GM21619 (cell line): ENCODE measurements at regions not wholly inside any gene's neighbourhood (a gene's known extent, or its start where the extent isn't known, plus 50 kb on each side); places are given as distances from the start of the nearest gene placed in this dataset.
"Not testable (repeated sequence)": the region's sequence is repeated elsewhere in the genome, so short reads cannot be mapped to it uniquely, and the experiment has no call there.

ENCODE experiments used
- ATAC-seq: cut with Tn5 transposase; IDR thresholded peaks from one replicate; pipeline ENCODE4 v1.9.1; 2021; ENCODE audit not compliant: unreplicated experiment

DNA sequence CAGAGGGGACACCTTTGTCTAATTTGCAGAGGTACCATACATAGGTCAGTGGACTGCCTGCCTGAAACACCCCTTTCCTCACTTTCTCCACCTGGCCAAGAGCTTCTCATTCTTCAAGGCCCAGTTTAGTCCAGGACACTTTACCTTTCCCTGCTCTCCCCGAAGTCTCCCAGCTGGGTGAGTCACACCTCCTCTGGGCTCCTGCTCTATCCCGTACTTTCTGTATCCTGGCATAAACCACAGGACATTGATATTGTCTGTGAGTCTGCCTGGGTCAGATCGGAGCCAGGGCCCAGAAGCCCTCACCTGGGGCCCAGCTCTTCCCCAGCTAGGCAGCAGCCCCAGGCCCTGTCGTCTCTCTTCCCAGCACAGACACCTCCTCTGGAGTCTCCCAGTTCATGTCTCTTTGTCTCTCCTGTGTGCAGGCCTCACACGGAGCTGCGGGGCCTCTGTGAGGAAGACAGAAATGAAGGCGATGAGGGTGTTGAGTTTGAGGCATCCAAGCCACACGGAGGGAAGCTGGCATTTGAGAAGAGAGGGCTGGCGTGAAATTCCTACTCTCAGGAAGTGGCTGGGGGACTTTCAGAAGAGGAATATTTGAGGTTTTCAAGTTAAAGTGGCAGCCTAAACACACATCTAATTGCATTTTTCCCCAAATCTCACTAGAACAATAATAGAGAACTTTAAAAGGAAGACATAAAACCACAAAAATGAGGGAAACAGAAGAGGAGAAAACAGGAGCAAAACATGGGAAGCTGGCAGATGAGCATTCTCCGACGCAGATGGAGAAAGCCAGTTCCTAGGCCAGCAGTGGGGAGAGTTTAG, 79.6 kb upstream of the LAPTM4A start:
- ATAC-seq: no peak

- ATAC-seq: no peak
These were observed 78.7 kb upstream of the LAPTM4A start for GRCh38 chr2:20130160-20130560.

- ATAC-seq: no peak
These were observed 78.1 kb upstream of the LAPTM4A start for GRCh38 chr2:20129331-20130159.

GRCh38 chr2:20128506-20129330, 77.3 kb upstream of the LAPTM4A start:
- no peak for ATAC-seq

DNA sequence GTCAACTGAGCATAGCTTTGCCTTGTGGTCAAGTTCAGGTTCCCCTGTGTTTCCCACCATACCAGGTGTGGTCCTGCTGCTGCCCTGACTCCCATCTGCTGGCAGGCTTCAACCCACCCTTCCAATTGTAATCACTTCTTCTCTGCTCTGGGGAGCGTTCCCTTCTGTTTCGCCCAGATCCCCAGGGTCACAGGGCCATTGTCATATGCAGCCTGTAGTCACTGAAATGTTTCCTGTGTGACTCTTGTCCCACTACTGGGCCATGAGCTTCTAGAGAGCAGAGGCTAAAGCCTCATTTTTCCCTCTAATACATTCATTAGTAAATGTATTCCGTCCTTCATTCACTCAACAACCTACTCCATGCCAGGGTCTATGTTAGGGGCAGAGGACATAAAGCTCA, 75.0 kb upstream of the LAPTM4A start:
- no peak for ATAC-seq

DNA sequence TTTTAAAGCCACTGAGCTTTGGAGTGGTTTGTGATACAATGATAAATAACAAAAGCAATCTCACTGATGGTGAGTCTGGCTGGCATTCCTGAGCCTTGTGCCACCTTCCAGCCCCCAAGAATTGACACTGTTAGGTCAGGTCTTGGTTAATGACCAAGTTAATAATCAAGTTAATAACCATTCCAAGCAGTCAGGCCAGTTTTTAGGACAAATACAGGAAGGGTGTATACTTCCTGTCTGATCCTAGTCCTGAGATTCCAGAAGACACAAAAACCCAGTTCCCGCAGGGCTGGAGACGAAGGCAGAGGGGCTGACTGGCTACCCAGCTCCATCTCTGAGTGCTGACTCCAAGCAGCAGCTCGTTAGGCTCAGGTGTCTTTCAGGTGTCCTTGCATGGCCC, 74.6 kb upstream of the LAPTM4A start:
- no peak for ATAC-seq

GRCh38 chr2:20125616-20126015, 74.2 kb upstream of the LAPTM4A start:
- no peak for ATAC-seq

- ATAC-seq: no peak
These were observed 73.7 kb upstream of the LAPTM4A start for GRCh38 chr2:20125164-20125563.

DNA sequence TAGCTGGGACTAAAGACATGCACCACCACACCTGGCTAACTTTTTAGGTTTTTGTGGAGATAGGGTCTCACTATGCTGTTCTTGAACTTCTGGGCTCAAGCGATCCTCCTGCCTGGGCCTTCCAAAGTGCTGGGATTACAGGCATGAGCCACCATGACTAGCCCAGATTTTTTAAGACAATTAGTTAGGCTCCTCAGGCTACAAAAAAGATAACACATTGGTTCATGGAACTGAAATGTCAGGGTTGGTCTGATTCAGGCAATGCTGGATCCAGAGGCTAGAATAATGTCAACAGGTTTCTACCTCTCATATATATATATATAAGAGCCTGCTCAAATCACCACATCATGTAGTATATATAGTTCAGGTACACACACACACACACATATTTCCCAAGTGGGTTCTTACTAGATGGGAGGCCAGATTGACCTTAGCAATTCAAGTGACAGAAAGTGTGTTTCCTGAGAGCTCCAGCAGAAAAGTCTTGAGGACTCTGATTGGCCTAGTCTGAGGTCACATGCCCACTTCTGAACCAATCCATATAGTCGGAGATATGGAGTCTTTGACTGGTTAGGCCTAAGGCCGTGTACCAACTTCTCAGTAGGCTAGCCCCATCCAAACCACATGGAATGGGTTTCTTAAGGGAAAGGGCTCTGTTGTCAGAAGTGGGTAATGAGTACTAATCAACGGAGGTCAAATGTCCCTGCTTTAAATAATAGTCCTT, 72.6 kb upstream of the LAPTM4A start:
- ATAC-seq: no peak

GRCh38 chr2:20122864-20123263, 71.4 kb upstream of the LAPTM4A start:
- no peak for ATAC-seq

DNA sequence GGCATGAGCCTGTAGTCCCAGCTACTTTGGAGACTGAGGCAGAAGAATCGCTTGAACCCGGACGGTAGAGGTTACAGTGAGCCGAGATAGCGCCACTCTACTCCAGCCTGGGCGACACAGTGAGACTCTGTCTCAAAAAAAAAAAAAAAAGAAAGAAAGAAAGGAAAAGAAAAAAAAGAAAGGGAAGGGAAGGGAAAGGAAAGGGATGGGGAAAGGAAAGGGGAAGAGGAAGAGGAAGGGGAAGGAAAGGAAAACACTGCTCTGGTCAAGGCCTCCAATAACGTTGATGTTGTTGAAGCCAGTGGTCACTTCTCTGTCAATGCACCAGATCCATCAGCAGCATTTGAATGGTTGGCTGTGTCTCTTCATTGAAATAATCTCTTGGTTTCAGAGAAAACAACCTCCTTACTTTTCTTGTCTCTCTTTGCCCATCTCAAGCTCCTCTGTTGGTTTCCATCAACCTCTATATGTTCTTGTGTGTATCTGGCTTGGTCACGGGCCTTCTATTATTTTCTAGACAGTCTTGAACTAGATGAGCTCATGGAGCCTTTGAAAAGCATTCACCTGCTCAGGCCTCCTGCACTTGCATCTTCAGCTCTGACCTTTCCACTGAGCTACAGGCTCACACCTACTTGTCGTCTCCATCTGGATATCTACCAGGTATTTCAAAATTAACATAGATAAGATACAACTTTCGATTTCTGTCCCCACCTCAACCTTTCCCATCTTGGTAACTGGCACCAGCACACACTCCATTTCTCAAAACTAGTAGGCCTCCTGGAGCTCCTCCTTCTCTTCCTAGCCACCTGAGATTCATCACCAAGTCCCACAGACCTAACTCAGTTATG, 69.4 kb upstream of the LAPTM4A start:
- ATAC-seq: no peak

DNA sequence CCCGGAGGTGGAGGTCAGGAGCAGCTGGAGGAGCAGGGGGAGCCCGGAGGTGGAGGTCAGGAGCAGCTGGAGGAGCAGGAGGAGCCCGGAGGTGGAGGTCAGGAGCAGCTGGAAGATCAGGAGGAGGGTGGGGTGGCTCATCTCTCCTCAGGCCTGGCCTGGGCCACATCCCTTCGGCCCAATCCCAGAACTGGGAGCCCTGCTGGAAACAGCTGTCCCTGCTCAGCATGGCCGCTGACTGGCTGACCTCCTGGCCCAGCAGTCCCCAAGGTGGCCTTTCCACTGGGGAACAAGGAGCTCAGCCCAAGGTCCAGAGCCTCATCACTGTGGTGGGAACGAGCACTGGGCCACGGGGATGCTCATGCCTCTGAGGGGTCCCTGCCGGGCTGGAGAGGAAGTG, 66.6 kb upstream of the LAPTM4A start:
- ATAC-seq: no peak

- ATAC-seq: no peak
These were observed 64.5 kb upstream of the LAPTM4A start for GRCh38 chr2:20115902-20116301.

DNA sequence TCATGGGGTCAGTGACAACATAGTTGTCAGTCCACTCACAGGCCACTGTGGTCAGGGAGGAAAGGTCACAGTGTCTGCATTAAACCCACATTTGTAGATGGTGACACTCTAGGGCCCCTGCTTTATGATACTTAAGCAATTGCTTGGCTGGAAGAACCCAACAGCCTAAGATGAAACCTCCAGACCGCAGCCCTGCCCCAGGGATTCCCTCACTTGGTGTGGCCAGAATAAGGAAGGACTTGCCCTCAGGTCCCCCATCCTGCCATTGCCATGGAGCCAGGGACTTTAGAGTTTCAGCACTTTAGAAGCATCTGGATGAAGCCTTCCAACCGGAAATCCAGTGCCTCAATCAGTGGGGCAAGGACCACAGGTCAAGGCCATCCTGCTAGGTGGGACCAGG, 63.9 kb upstream of the LAPTM4A start:
- no peak for ATAC-seq

DNA sequence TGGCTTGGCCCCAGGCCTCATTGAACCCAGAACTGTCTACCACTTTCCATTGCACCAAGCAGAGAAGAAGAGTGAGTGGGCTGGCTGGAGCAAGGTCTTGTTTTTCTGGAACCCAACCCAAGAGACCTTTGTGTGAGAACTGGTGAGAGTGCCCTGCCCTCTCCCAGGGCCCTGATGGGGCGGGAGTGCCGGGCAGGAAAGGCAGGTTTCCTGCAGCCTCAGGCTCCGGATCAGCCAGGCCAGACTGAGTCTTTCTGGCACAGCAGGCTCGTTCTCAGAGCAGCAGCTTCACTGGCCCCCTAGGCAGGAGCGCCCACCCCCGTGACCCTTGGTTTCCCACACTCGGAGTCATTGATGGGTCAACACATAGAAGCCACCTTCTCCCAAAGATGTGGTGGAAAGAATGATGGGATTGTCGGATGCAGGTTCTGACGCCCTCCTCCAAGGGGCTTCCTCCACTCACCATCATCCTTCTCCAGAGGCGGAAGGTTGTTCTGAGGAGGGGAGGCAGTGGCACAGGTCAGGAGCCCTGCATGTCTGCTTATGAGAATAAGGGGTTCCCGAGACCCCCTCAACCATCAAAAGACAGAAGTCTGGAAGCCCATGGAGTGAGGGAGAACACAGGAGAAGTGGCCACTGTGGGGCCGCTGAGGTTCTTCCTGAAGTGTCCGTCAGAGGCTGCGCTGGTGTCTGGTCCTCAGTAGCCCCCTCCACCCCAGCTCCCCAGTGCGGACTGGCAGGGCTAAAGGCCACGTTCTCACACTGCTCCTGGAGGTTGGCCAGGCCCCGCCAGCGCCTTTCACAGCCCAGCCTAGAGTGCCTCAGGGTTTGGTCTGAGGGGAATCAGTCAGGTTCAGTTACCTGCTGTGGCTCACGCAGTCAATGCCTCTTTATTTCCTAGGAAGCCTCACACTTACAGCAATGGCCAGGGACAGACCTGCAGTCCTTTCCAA, 62.8 kb upstream of the LAPTM4A start:
- ATAC-seq: no peak

DNA sequence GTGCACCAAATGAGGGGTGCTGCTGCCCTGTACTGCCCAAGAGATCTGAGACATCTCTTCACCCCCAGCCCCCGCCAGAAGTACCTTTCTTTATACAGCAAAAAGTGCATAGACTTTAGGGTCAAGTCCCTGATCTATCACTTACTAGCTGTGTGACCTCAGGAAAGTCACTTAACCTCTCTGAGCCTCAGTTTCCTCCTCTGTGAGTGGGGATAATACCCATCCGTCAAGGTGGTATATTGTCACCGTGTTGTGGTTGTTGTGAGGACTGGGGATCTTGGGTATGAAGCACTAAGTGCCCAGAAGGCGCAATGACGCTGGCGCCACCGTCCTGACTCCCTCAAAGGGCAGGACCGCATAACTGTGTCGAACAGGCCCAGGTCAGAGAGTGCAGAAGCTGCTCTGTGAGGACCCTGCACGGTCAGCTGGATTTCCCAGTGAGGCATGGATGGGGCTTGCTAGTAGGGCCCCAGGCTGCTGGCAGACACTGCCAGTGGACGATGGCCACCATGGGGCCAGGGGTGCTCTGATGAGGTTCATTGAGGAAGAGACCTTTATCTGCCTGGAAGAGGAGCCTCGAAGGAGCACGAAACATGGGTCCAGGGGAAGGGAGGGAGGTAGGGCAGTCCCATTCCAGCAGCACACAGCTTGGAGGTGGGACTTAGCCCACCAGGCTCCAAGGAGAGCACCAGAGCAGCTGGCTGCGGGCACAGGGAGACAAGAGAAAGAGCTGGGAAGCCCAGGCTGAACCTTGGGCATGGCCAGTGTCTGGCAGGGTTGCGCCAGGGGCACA, 61.8 kb upstream of the LAPTM4A start:
- ATAC-seq: no peak

- ATAC-seq: not testable (repeated sequence)
These were observed 60.9 kb upstream of the LAPTM4A start for GRCh38 chr2:20112361-20112760.
